A673 (cell line): ENCODE measurements at regions not wholly inside any gene's neighbourhood (a gene's known extent, or its start where the extent isn't known, plus 50 kb on each side); places are given as distances from the start of the nearest gene placed in this dataset.

Source experiments
- BruUV-seq: library from RNA; stranded (reverse); fragments of 400-500 nt; replicated peaks from 2 replicates; lab custom pipeline; 2021; lab: Mats Ljungman, UMichigan
- CTCF ChIA-PET: fragments of 300-600 bp; sonication (Branson Sonifier 250); formaldehyde crosslinking; loops from one replicate; lab custom pipeline; 2022; ENCODE audit warnings: antibody characterized with exemption; lab: Charles Lee
- POLR2A ChIA-PET: fragments of 300-600 bp; sonication (Branson Sonifier 250); formaldehyde crosslinking; loops from one replicate; lab custom pipeline; 2022; ENCODE audit warnings: antibody characterized with exemption; ENCODE audit not compliant: low non-redundant PET; lab: Charles Lee
- DNase-seq: peaks from one replicate; pipeline ENCODE4 v3.0.0-alpha.2; 2015; ENCODE audit warnings: low spot score
- H3K27ac ChIP-seq: fragments of 200-600 bp; sonication (generic); 2 replicates; pipeline ENCODE4 v1.5.1; 2016; ENCODE audit warnings: mixed run types, low read depth, mild to moderate bottlenecking, mixed read lengths, antibody characterized with exemption, low read length; ENCODE audit not compliant: poor library complexity, severe bottlenecking
- H3K27me3 ChIP-seq: fragments of 200-600 bp; sonication (generic); replicated peaks from 2 replicates; pipeline ENCODE4 v1.6.1; 2017; ENCODE audit warnings: mixed run types, low read depth, mild to moderate bottlenecking, mixed read lengths, antibody characterized with exemption, low read length; ENCODE audit not compliant: insufficient read depth, poor library complexity
- H3K36me3 ChIP-seq: fragments of 200-600 bp; sonication (generic); 2 replicates; pipeline ENCODE4 v1.6.1; 2016; ENCODE audit warnings: mixed run types, mild to moderate bottlenecking, mixed read lengths, antibody characterized with exemption, low read length; ENCODE audit not compliant: insufficient read depth, poor library complexity, severe bottlenecking
- H3K4me1 ChIP-seq: fragments of 200-600 bp; sonication (generic); 2 replicates; pipeline ENCODE4 v1.6.1; 2017; ENCODE audit warnings: mixed run types, mild to moderate bottlenecking, mixed read lengths, antibody characterized with exemption, low read length; ENCODE audit not compliant: insufficient read depth, poor library complexity, severe bottlenecking
- H3K4me3 ChIP-seq: fragments of 200-600 bp; sonication (generic); 2 replicates; pipeline ENCODE4 v1.5.1; 2016; ENCODE audit warnings: low read depth, mixed run types, mild to moderate bottlenecking, mixed read lengths, low read length; ENCODE audit not compliant: poor library complexity, severe bottlenecking
- H3K9me3 ChIP-seq: fragments of 200-600 bp; sonication (generic); 2 replicates; pipeline ENCODE4 v1.6.1; 2016; ENCODE audit warnings: mixed run types, low read depth, mild to moderate bottlenecking, mixed read lengths, antibody characterized with exemption, low read length; ENCODE audit not compliant: poor library complexity, severe bottlenecking
- EZH2 ChIP-seq: fragments of 200-600 bp; sonication (generic); IDR thresholded peaks from 2 replicates; pipeline ENCODE4 v1.6.1; 2017; ENCODE audit warnings: borderline replicate concordance, low read depth, mild to moderate bottlenecking, mixed read lengths, antibody characterized with exemption, low read length; ENCODE audit not compliant: poor library complexity, severe bottlenecking
- intact Hi-C: fragments of 100-400 bp; cut with micrococcal nuclease; formaldehyde crosslinking; loops from one replicate; pipeline ENCODE4 v1.10.0; 2022; ENCODE audit not compliant: unreplicated experiment
- TF ChIP-seq, protein P1 (sequence below): fragments of 300-800, 200-600 bp; sonication (generic); conservative IDR thresholded peaks from 2 replicates; pipeline ENCODE4 v1.5.1; 2017; ENCODE audit warnings: low read depth, mild to moderate bottlenecking, antibody characterized with exemption, low read length, moderate library complexity, mixed read lengths

DNA sequence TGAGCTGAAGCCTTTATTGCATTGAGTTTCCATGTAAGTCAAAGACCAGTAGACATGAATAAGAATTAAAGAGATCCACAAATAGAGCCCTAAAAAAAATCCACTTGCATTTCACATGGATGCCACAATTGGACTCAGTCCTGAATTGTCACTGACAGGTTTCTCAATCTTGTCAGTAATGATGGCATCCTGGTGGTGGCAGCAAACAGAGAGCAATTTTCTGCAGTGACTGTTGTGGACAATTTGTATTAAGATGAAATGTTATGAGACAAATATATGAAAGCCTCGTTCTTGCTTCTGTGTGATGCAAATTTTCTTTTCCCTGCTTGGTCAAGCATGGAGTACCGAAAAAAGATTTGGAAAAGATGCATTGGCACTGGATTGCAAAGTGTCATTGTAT, 278.9 kb downstream of the SAMD5 start:
- CTCF ChIA-PET = no interaction called here

DNA sequence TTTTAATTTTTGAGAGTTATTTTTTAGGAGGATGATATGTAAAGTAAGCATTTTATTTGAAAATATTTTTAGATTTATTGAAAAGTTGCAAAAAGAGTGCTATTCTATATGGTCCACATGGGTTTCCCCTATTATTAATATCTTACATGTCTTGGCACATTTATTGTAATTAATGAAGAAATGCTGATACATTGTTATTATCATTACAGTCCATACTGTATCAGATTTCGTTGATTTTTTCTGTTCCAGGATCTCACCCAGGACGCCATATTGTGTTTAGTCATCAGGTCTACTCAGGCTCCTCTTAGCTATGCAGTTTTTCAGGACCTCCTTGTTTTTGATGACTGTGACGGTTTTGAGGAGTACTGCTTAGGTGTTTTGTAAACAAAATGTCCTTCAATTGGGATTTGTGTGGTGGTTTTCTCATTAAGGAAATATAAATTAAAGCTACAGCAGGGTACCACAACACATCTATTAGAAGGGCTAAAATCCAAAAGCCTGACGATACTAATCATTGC, 281.0 kb downstream of the SAMD5 start:
- ChIA-PET POLR2A (no interaction called here), CTCF (no interaction called here)
- intact Hi-C loops = loop anchor here (5.0 to 10.0 kb wide), 3 partner anchors 78 to 375 kb away; no protein-coding TSS in a partner anchor
- H3K4me3 ChIP-seq = no peak overlapping the region
- H3K27me3 ChIP-seq = no peaks in the 10 kb centered on the region
- BruUV-seq = no TSS peak
- TF ChIP-seq EZH2 = no peak
- TF ChIP-seq, protein P1, sequence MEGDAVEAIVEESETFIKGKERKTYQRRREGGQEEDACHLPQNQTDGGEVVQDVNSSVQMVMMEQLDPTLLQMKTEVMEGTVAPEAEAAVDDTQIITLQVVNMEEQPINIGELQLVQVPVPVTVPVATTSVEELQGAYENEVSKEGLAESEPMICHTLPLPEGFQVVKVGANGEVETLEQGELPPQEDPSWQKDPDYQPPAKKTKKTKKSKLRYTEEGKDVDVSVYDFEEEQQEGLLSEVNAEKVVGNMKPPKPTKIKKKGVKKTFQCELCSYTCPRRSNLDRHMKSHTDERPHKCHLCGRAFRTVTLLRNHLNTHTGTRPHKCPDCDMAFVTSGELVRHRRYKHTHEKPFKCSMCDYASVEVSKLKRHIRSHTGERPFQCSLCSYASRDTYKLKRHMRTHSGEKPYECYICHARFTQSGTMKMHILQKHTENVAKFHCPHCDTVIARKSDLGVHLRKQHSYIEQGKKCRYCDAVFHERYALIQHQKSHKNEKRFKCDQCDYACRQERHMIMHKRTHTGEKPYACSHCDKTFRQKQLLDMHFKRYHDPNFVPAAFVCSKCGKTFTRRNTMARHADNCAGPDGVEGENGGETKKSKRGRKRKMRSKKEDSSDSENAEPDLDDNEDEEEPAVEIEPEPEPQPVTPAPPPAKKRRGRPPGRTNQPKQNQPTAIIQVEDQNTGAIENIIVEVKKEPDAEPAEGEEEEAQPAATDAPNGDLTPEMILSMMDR = no peak
- no peak overlapping the region for H3K27ac ChIP-seq
- peaks cover 29% of the 10 kb centered on the region for H3K4me1 ChIP-seq
- H3K36me3 ChIP-seq = no peaks in the 10 kb centered on the region
- H3K9me3 ChIP-seq = peaks cover 8% of the 10 kb centered on the region
- DNase-seq = no peak

More for the DNA sequence above, 278.9 kb downstream of the SAMD5 start:
- no peak overlapping the region for H3K27ac ChIP-seq
- H3K36me3 ChIP-seq = no peaks in the 10 kb centered on the region
- H3K4me3 ChIP-seq = no peak overlapping the region
- H3K4me1 ChIP-seq = peaks cover 47% of the 10 kb centered on the region
- intact Hi-C loops = loop anchor here (5.0 to 10.0 kb wide), 3 partner anchors 80 to 377 kb away; no protein-coding TSS in a partner anchor
- DNase-seq = peak; percentile 56
- peaks cover 8% of the 10 kb centered on the region for H3K9me3 ChIP-seq
- H3K27me3 ChIP-seq = no peaks in the 10 kb centered on the region
- POLR2A ChIA-PET = no interaction called here
- TF ChIP-seq EZH2 = no peak
- TF ChIP-seq, protein P1 = peak; percentile 60
- BruUV-seq = no TSS peak

DNA sequence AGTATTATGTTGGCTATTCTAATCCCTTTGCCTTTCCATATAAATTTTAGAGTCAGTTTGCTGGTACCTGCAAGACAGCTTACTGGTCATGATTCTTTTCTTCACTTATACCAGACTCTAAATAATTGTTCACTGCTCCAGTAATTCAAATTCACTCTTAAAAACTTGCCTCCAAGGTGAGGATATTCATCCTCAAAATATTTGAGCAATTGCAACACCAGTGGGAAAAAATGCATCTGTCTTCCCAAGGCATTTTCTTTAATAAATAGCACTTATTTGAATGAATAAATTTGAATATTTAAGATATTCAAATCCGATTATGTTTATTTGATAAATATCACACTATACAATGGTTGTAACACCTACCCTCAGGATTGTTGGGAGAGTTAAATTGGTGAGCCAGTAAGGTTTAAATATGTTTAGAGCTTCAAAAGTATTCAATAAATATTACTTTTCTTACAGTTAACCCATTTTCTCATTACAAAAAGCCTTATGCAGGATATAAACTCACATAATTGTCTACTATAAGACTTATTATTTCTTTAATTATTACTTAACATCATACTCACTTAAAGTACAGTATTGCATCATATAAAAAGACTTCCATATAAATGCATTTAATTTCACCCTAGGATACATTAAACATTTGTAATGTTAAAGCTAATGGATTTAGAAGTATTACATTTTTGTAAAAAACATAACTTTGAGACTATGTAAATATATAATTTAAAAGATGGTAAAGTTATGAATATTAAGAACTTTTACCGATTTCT, 285.6 kb downstream of the SAMD5 start:
- POLR2A ChIA-PET = no interaction called here
- no peak overlapping the region for H3K27ac ChIP-seq
- DNase-seq = no peak
- intact Hi-C loops = no loop called here
- H3K9me3 ChIP-seq = peaks cover 8% of the 10 kb centered on the region
- no TSS peak for BruUV-seq
- no peaks in the 10 kb centered on the region for H3K36me3 ChIP-seq
- no peak overlapping the region for H3K4me3 ChIP-seq
- CTCF ChIA-PET = no interaction called here
- H3K27me3 ChIP-seq = no peaks in the 10 kb centered on the region
- no peaks in the 10 kb centered on the region for H3K4me1 ChIP-seq
- TF ChIP-seq, protein P1 = no peak
- no peak for TF ChIP-seq EZH2
